A549 (cell line): ENCODE measurements at regions not wholly inside any gene's neighbourhood (a gene's known extent, or its start where the extent isn't known, plus 50 kb on each side); places are given as distances from the start of the nearest gene placed in this dataset.

Experiments
- BHLHE40 ChIP-seq: IDR thresholded peaks from 2 replicates; pipeline ENCODE4 v1.6.1; 2012; ENCODE audit warnings: low read depth, low read length, inconsistent platforms
- CEBPB ChIP-seq, 2 experiments: fragments of >200 bp in 1 of 2; sonication (Bioruptor Twin) in 1 of 2; formaldehyde crosslinking in 1 of 2; IDR thresholded peaks; 2 replicates each; pipeline ENCODE4 v1.6.1; 2012 to 2016
- E2F6 ChIP-seq: IDR thresholded peaks from 2 replicates; pipeline ENCODE4 v1.6.1; 2012; ENCODE audit warnings: low read depth, borderline replicate concordance
- EP300 ChIP-seq, 2 experiments: fragments of >200 bp; sonication (Bioruptor Twin); formaldehyde crosslinking; IDR thresholded peaks; 2 replicates in 1 of 2; 3 replicates in 1 of 2; pipeline ENCODE4 v1.6.1; 2016 to 2017
- JUN ChIP-seq, 2 experiments: fragments of >200 bp; sonication (Bioruptor Twin); formaldehyde crosslinking; IDR thresholded peaks; 2 replicates in 1 of 2; 3 replicates in 1 of 2; pipeline ENCODE4 v1.6.1; 2016 to 2017
- MAFK ChIP-seq: fragments of 450-650 bp; IDR thresholded peaks from 2 replicates; pipeline ENCODE4 v1.6.1; 2014; ENCODE audit not compliant: partially characterized antibody
- NPAS2 ChIP-seq: fragments of 250-450 bp; sonication (Bioruptor Pico); IDR thresholded peaks from 2 replicates; pipeline ENCODE4 v1.8.0; 2022; ENCODE audit warnings: mild to moderate bottlenecking, moderate library complexity, borderline replicate concordance
- NR3C1 ChIP-seq: fragments of >200 bp; sonication (Bioruptor Twin); formaldehyde crosslinking; IDR thresholded peaks from 3 replicates; pipeline ENCODE4 v1.6.1; 2017
- POLR2A ChIP-seq: IDR thresholded peaks from 2 replicates; pipeline ENCODE4 v1.6.1; 2012; ENCODE audit warnings: mild to moderate bottlenecking, low read length
- SMC3 ChIP-seq: fragments of >200 bp; sonication (Bioruptor Twin); formaldehyde crosslinking; IDR thresholded peaks from 3 replicates; pipeline ENCODE4 v1.6.1; 2018; ENCODE audit warnings: inconsistent platforms
- ZSCAN20 ChIP-seq: fragments of 250-450 bp; sonication (Bioruptor Pico); IDR thresholded peaks from 2 replicates; pipeline ENCODE4 v1.8.0; 2022; ENCODE audit warnings: mild to moderate bottlenecking, moderate library complexity
- TF ChIP-seq, protein P1 (sequence below): fragments of >200 bp; sonication (Bioruptor Twin); formaldehyde crosslinking; IDR thresholded peaks from 3 replicates; pipeline ENCODE4 v1.5.1; 2016
- TF ChIP-seq, protein P2 (sequence below): IDR thresholded peaks from 2 replicates; pipeline ENCODE4 v1.6.1; 2012

- TF ChIP-seq, protein P1, sequence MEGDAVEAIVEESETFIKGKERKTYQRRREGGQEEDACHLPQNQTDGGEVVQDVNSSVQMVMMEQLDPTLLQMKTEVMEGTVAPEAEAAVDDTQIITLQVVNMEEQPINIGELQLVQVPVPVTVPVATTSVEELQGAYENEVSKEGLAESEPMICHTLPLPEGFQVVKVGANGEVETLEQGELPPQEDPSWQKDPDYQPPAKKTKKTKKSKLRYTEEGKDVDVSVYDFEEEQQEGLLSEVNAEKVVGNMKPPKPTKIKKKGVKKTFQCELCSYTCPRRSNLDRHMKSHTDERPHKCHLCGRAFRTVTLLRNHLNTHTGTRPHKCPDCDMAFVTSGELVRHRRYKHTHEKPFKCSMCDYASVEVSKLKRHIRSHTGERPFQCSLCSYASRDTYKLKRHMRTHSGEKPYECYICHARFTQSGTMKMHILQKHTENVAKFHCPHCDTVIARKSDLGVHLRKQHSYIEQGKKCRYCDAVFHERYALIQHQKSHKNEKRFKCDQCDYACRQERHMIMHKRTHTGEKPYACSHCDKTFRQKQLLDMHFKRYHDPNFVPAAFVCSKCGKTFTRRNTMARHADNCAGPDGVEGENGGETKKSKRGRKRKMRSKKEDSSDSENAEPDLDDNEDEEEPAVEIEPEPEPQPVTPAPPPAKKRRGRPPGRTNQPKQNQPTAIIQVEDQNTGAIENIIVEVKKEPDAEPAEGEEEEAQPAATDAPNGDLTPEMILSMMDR, result no peak
- TF ChIP-seq SMC3 (no peak), BHLHE40 (no peak), POLR2A (no peak), JUN (IDR thresholded peaks at IDR 0.05) (no peak), ZSCAN20 (no peak), EP300 (IDR thresholded peaks at IDR 0.05) (no peak), NR3C1 (no peak), CEBPB (IDR thresholded peaks at IDR 0.05) (no peak), MAFK (no peak), NPAS2 (CRISPR knock-in tag) (no peak), E2F6 (no peak)
- TF ChIP-seq, protein P2, sequence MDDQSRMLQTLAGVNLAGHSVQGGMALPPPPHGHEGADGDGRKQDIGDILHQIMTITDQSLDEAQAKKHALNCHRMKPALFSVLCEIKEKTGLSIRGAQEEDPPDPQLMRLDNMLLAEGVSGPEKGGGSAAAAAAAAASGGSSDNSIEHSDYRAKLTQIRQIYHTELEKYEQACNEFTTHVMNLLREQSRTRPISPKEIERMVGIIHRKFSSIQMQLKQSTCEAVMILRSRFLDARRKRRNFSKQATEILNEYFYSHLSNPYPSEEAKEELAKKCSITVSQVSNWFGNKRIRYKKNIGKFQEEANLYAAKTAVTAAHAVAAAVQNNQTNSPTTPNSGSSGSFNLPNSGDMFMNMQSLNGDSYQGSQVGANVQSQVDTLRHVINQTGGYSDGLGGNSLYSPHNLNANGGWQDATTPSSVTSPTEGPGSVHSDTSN, result no peak
Measured at GRCh38 chr4:19803406-19803805, 448.3 kb upstream of the SLIT2 start.
